HG02943 (cell line): ENCODE measurements at regions not wholly inside any gene's neighbourhood (a gene's known extent, or its start where the extent isn't known, plus 50 kb on each side); places are given as distances from the start of the nearest gene placed in this dataset.

Experiments used
- ATAC-seq: cut with Tn5 transposase; IDR thresholded peaks from one replicate; pipeline ENCODE4 v1.9.1; 2021; ENCODE audit warnings: mild to moderate bottlenecking, low read depth, moderate library complexity; ENCODE audit not compliant: unreplicated experiment

DNA sequence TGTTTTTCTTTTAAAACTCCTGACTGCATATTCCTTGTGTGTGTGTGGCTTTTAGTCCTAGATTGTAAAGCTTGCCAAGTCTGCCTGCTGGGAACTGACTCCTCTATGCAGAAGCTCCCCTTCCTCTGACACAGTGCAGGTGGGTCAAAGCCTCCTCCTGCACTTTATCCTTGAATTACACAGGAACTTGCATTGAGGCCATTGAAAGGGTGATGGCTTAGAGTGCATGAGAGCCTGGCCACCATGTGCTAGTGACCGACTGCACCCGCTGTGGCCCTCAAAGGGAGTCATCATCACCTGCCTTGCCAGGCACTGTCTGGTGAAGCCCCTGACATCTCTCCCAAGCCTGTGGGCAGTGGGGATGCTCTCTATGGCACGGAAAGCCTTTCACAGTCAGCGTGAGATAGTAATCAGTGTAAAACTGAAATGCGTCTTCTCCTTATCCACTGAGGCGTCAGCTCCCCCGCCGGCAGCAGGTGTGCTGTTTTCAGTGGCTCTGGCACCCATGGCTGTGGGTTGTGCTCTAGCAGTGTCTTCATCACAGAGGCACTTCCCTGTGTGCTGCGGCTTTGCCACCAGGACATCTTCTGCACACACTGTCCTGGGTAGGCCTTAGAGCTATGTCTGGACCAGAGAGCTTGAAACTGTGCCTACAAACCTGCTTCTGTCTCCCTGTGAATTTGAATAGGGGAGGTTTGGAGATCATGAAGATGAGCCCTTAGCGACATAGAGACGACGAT lies 87.9 kb downstream of the THBS2 start:
- no peak for ATAC-seq

DNA sequence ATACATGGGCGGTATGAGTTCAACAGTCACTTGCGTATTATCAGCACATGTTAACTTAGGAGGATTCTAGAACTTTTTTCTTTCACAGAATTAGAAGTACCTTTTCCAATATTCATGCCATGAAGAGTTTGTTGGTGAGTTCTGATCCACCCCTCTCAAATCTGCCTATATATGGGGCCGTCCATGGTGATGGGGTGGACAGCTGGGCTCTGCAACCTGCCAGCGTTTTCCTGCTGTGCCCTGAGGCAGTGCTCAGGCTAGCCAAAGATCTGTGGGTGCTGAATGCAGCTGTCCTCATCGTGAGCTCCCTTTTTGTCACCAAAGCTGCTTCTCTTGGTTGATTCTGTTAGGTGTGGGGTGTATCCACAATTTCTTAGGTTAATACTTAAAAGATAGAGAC lies 88.7 kb downstream of the THBS2 start:
- no peak for ATAC-seq

DNA sequence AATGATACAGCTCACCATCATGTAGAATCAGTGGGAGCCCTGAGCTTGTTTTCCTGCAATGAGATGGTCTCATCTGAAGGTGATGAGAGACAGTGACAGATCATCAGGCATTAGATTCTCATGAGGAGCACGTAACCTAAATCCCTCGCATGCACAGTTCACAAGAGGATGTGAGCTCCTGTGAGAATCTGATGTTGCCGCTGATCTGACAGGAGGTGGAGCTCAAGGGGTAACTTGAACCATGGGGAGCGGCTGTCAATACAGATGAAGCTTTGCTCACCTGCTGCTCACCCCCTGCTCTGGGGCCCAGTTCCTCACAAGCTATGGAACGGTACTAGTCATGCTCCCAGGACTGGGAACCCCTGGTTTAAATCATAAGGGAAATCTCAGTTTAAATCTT lies 89.2 kb downstream of the THBS2 start:
- no peak for ATAC-seq

DNA sequence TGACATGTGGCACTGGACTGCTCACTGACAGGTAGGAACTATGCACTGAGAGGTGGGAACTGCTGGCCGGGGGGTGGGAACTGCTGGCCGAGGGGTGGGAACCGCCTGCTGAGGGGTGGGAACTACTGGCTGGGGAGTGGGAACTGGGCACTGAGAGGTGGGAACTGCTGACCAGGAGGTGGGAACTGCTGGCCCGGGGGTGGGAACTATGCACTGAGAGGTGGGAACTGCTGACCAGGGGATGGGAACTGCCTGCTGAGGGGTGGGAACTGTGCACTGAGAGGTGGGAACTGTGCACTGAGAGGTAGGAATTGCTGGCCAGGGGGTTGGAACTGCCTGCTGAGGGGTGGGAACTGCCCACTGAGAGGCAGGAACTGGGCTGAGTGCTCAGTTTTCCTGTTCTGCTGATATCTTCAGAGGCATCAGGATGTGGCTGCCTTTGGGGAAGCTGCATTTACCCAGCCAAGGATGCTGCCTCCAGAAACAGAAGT lies 90.2 kb downstream of the THBS2 start:
- no peak for ATAC-seq

DNA sequence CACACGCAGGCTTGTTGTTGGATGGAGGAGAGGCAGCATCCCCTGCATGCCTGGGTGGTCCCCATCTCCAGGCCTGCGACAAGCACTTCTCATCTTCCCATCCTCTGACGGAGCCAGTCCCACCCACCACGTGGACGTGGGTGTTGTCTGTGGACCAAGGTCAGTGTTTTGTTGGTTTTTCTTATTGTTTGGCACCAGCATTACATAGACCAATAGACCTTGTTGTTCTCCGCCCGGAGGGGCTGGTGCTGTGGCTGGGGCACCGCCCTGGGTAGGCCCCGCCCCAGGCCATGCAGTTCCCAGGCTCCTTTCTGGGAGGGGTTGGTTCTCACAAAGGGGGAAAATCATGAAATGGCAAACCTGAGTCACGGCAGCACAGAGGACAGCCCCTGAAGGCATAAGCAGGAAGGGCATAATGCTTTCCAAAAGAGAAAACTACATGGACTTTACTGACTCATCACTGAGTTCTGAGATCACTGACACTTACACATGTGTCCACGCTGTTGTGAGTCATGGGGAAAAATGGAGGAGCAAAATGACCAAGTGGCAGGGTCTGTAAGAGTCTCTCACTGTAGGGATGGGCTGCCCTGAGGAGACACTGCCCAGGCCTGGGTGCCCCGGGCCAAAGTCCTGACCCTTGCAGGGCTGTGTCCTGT lies 90.8 kb downstream of the THBS2 start:
- ATAC-seq: no peak

DNA sequence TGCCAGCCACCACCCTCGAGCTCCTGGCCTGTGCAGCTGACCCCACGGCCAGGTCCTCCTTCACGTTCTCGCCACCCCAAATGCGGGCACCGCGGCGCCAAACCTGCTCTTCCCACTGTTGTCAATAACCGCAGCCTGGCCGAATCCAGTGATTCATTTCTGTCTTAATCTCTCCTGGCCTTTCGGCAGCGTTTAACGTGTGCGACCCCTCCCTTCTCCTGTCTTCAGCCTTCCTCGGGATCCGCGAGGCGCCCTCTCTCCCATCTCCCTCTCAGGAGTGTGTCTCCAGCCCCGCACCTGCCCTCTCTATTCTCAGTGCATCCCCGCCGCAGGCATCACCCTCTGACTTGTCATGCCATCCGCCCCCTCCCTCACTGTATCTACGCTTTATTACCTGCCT lies 91.4 kb downstream of the THBS2 start:
- ATAC-seq: no peak

DNA sequence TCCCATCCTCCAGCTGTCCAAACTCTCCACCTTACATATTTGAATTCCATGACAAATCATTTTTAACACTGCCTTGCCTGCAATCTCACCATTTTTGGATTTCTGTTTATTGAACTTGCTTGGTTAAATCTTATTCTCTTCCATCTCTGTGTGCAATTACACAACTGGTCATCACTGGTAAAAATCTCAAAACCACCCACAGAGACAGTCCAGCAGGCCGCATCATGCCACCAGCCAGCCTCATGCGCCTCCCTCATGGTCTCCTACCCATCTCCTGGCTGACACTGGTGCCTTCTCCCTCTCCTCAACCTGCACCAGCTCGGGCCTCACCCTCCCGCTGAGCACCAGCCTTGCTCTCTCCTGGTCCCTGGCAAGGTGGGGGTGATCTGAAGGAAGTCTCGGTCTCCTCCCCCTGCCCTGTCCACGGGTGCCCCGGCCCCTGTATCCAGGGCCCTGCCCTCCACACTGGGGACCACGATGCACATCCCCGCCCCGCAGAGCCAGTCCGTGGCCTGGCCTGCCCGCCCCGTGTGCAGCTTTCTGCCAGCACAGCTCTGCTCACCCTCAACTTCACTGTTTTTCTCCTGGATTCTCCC lies 92.0 kb downstream of the THBS2 start:
- ATAC-seq: no peak

DNA sequence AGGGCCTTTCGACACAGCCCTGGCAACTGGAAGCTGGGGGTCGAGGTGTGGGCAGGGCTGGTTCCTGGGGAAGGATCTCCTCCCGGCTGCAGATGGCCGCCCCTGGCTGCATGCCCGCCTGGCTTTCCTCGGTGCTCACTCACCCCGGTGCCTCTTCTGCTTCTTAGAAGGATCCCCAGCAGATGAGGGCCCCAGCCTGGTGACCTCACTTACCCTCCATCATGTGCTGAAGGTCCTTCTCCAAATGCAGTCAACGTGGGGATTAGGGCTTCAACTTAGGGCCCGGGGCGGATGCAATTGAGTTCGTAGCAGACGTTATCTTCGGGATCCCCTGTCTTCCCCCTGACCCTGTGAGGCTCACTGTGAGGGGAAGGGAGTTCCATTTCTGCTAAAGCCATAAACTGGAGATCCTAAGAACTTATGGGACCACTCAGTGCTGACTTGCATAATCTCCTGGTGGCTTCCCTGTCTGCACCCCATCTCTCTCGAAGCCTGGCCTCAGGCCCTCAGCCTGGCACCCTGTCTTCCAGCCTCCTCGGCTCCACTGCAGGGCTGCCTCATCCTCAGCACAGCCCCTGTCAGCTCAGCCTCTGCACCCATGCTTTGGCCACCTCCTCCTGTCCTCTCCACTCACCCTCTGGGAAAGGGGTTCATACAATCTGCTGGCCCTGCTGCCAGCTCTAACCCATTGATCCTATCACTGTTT lies 92.6 kb downstream of the THBS2 start:
- ATAC-seq: no peak

DNA sequence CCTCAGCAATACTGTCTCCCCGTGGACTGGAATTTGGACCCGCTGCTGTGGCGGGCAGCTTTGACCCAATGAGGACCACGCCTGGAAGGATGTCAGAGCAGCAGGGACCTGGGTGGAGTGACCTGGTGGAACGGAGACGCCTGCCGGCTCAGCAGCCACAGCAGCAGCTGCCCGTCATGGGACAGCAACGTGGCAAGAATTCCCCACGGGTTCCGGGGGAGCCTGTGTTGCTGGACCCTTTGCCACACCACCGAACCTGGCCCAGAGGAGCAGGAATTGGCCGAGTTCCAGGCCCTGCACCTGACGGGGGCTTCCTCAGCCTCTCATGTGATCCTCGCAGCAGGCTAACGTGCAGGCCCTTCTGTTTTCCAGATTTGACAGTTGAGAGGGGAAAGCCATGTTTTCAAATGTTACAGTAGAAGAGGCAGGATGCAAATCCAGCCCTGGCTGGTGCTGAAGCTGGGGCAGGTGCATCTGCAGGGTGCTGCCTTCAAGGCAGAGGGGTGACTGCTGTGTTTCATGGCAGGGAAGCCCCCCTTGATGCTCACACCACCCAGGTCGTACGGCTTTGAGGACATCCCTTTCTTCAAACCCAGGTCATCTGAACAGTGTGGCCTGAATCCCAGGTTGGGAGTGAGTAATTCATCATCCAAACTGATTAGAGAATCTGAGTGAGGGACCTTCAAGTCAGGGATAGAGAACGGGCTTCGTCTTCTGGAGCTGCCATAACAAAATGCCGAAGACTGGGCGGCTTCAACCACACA lies 93.4 kb downstream of the THBS2 start:
- no peak for ATAC-seq

DNA sequence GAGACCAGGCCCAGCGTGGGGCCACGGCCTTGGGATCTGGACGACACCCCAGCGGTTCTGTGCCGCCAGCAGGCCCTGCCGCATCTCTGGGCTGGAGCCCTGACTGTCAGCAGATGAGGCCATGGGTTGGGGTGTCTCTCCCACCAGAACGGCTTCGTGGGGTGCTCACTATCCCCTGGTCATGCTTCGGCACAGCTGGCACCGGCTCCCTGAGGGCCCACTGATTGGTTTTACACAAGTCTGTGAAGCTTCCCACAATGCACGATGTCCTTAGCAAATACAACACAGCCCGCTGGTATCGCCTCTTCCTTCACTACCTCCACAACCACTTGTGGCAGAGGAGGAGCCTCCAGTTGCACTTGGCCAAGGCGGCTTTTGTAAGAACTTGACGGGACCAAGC lies 94.3 kb downstream of the THBS2 start:
- ATAC-seq: no peak

DNA sequence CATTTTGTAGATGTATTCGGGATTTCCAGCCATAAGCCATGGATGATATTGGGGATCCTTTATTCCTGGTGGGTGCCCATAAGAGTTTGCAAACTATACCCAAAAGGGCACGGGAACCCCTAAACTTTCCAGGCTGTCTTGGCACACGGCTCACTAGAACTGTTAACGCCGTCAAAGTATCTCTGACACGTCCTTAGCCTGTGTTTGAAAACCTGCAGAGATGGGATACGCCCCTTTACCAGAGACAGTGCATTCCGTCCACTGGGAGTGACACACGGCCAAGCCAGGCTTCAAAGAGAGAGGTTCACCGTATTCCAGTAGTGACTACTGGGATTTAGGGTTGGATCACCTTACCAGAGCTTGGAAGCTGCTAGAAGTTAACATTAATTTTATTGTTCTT lies 95.0 kb downstream of the THBS2 start:
- no peak for ATAC-seq

DNA sequence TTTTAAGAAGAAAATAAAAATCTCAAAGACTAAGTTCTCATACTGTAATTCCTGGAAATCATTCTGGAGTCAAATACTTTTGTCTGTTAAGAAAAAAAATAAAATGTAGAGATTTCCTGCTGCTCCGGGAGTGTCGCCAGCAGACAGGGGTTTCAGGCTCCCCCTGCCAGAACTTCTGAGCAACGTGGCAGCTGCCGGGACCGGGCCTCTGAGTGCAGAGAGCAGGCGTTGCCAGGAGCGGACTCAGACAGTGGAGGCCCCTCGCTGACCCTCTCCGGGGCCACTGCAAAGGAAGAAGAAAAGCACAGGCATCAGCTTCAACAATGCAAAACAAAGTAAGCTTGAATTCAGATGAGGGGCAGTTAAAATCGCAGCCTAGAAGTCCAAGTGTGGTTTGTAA lies 95.5 kb downstream of the THBS2 start:
- no peak for ATAC-seq

DNA sequence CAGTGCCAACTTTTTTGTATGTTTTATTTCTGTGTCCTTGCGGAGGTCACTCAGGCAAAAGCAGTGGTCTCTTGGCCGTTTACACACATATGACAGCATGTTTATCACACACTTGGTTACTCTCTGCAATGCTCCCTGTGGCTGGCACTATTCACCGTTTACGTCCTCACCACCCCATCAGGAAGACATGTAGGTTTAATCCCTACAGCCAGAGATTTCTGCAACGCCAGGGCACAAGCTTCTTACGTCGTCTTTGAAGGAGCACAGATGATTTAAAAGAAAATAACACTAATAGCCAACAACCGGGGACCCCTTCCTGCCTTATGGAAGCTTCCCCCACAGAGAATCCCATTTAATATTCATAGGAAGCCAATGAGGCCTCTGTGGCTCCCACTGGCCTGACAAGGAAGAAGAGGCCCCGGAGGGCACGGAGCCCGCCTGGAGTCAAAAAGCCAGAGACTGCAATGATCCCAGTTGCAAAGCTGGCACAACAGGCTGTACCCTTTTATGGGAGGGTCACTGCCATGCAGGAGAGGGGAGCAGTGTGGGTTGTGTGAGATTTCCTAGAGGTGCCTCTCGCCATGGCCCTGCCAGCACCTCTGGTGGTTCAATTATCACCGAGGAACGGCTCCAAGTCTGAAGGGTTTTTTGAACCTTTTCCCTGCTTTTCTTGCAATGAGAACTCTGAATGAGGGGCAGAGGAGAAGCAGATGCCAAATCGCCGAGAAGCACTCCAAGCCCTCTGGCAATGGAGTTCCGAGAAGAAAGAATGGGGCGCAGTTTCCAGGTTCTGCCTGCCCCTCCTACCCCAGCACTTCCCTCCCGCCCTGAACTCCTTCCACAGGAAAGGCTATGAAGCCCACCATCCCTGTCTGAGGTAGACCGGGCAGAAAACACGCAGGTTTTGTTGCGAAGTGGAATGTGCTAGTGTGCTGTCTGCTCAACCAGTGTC lies 96.2 kb downstream of the THBS2 start:
- ATAC-seq: no peak

DNA sequence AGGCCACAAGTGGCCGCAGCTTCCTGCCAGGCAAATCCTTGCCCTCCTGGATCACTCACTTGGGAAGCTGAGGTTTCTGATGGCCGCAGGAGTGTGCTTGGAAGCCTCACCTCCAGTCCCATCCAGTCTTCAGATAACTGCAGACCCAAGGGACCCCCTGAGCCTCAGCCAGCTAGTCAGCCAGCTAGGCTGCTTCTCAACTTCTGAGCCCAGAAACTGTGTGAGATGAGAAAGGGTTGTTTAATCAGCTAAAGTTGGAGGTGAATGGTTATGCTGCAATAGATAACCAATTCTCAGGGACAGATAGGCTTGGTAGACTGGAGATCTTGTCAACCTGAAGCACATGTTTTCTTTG lies 96.9 kb downstream of the THBS2 start:
- ATAC-seq: no peak

DNA sequence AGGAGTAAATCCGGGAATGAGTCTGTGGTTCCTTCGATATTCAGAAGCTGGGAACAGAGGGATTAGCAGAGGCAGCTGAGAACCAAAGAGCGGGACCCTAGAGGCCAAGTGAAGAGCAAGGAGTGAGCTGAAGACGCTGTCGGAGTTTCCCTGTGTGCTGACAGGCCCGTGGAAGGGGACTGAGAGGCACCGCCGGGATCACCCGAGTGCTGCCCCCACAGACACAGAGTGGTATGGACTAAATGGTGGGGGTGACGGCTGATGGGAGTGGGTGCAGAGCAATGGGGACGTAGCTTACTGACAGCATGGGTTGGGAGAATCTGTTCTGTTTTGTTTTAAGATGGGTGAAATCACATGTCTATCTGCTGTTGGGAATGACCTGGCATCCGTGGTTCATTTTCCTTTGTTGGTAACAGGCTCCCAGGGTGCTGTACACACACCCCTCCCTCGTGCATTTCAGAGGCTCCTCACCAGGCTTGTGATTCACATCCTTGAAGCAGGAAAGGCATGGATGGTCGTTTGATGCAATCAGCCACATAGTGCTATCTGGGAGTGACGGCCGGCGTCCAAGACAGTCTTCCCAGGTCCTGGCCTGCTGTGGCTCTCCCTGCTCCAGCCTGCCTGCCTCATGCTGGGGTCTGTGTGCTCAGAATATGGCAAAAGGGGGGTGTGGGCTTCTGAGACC lies 97.4 kb downstream of the THBS2 start:
- no peak for ATAC-seq

DNA sequence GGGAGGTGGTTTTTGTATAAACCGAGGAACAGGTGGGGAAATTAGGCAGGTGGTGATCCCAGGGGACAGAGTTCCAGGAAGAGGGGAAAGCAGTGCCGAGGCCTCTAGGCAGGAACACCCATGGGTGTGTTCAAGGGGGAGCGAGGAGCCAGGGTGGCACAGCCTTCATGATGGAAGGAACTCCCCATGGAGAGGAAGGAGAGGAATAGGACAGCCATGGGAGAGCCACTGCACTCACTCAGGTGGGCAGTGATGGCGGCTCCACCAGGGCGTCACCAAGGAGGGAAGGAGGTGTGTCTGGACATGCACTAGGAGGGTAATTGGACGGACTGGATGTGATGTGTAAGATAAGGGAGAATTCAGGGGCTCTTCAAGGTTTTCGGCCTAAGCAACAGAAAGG lies 98.2 kb downstream of the THBS2 start:
- no peak for ATAC-seq

DNA sequence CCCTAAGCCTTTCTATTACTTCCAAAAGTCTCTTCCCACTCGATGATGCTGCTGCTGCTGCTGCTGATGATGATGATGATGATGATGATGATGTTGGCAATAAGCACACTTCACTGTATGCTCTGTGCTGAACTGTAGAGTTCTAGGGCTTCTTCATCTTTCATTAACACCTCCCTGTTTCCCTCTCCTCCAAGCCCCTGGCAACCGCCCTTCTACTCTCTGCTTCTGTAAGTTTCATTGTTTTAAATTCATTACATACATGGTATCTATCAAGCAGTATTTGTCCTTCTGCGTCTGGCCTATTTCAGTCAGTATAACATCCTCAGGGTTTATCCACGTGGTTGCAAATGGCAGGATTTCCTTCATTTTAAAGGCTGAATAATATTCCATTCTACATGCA lies 100.2 kb downstream of the THBS2 start:
- no peak for ATAC-seq

DNA sequence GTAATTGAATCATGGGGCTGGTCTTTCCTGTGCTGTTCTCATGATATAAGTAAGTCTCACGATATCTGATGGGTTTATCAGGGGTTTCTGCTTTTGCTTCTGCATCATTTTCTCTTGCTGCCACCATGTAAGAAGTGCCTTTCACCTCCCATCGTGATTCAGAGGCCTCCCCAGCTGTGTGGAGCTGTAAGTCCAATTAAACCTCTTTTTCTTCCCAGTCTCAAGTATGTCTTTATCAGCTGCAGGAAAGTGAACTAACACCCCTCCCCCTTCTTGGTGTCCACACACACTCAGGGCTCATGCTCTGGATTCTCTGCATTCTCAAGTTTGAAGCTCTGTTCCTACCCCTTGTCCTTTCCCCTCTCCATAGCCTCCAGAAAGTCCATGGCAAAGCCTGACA lies 107.1 kb downstream of the THBS2 start:
- no peak for ATAC-seq

DNA sequence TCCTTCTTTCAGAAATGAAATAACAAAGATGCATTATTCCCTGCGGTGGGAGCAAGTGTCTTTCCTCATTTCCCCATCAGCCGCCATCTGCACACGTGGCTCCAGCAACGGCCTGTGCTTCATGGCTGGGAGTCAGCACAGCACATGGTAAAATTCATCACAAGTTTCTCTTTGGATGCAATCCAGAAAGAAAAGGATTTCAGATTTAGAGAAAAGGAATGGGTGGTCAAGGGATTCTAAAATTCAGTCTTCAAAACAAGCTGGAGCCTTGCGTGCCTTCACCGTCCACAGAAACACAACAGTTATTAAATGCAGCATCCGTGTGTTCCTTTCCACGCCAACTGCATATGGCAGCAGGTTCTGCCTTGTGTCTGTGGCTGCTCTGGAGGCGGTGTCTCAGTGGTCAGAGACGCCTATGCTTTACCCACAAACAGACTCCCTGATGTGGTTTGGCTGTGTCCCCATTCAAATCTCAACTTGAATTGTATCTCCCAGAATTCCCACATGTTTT lies 107.6 kb downstream of the THBS2 start:
- ATAC-seq: no peak
